ENCODE measurements at regions not wholly inside any gene's neighbourhood (a gene's known extent, or its start where the extent isn't known, plus 50 kb on each side); places are given as distances from the start of the nearest gene placed in this dataset.
A peak's percentile ranks its signal among the peaks of the same experiment; 100 is the strongest.

DNA sequence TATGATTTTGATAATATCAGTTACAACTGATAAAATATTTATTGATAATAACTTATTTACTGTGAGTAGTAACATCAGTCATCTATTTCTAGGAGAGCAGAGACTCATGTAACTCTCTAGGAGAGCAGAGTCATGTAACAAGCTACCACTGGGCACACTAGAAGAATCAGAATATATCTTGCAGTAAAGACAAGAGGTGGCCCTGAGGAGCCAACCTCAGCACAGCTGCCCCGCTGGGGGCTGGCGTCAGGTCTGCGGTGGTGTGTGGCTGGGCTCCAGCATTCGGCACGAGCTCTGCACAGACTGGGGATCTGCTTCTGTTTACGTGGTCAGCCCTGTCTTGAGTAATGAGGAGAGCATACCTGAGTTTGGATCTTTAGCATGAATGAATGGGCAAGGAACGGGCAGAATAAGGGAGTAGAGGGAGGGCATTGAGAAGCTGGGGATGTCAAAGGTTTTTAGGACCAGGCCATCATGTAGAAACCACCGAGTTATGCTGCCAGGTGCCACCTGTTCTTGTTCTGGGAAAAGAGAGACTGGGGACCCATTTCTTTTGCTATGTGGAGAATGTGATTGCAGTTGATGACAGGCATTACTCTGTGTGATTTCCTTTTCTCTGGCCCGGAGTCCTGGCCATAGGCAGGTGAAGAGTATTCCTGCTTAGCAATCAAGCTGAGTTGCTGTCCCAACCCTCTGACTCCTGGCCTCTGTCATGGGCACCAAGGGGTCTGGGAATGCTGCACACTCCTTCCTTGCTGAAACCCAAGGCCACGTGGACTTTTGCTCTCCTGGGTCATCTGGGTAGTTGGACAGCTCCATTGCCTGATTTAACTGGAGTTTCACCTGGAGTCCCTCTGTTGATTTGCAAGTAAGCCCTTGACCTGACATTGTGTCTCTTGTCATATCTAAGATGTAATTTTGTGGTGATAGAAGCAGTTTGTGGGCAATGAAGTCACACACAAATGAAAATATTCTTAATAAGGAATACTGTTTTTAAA, 50.9 kb upstream of the HEPHL1 start:
- peak overlapping the region in 1 of 10 donors; percentile 60 for H3K27ac Mint-ChIP-seq
- H3K4me1 Mint-ChIP-seq: no peaks in the 10 kb centered on the region
- no peaks in the 10 kb centered on the region for H3K36me3 Mint-ChIP-seq
- peaks cover 5 to 53% (median 10%) of the 10 kb centered on the region in 5 donors for H3K27me3 Mint-ChIP-seq
- DNase-seq (no peak), ATAC-seq (no peak)
- H3K4me3 Mint-ChIP-seq: no peak overlapping the region
- POLR2A ChIA-PET: no interaction called here
- peaks cover 0 to 12% (median 3%) of the 10 kb centered on the region in 9 donors for H3K9me3 Mint-ChIP-seq
